ENCODE measurements at regions not wholly inside any gene's neighbourhood (a gene's known extent, or its start where the extent isn't known, plus 50 kb on each side); places are given as distances from the start of the nearest gene placed in this dataset.

DNA sequence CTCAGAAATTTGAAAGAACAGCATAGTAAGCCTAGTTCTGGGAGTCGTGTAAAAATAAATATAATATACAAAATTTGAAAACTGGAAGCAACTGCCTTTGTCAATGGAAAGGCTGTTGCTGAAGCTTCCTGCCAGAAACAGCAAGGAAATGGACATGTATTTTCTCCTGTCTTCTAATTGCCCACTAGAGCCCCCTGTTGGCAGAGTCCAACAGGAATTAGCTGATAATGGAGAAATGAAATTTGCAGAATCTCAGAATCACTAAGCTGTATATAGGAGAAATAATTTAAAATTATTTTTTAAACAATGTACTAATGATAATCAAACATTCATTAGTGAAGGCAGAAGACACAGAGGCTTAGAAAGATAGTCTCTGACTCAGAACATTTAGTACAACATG, 414.8 kb downstream of the SLC6A15 start:
- peak; percentile 50 for TF ChIP-seq CTCF (IDR thresholded peaks at IDR 0.05)
- TF ChIP-seq EZH2 (IDR thresholded peaks at IDR 0.05) = no peak

All from neural progenitor cell (in vitro differentiated cells).